Keratinocyte (primary cell): ENCODE measurements at regions not wholly inside any gene's neighbourhood (a gene's known extent, or its start where the extent isn't known, plus 50 kb on each side); places are given as distances from the start of the nearest gene placed in this dataset.

Source experiments
- CTCF ChIP-seq, 3 experiments: IDR thresholded peaks in 1 of 3; conservative IDR thresholded peaks in 1 of 3; optimal IDR thresholded peaks in 1 of 3; 2 replicates in 2 of 3; 3 replicates in 1 of 3; pipeline versions ENCODE3 to v1.5.1; 2011; ENCODE audit warnings: low read length in 3 of 3, mild to moderate bottlenecking in 3 of 3, moderate library complexity in 2 of 3, control low read depth in 1 of 3, inconsistent platforms in 1 of 3; ENCODE audit not compliant: insufficient read depth in 2 of 3; ENCODE audit errors: extremely low read depth in 1 of 3
- EZH2 ChIP-seq: IDR thresholded peaks from one replicate; pipeline ENCODE4 v1.6.1; 2012; ENCODE audit warnings: inconsistent platforms, mild to moderate bottlenecking, low read length, moderate library complexity

- TF ChIP-seq CTCF (optimal IDR thresholded peaks at IDR 0.05 in 1 of 3, IDR thresholded peaks at IDR 0.05 in 1 of 3, conservative IDR thresholded peaks at IDR 0.05 in 1 of 3; ENCODE audit: extremely low read depth in 1 of 3, insufficient read depth in 2 of 3, low read length in 3 of 3): no peak
- no peak for TF ChIP-seq EZH2
Observed at GRCh38 chr4:60648774-60649173, 551.4 kb upstream of the ADGRL3 start.
